Lower leg skin (tissue), 3 donors: ENCODE measurements at regions not wholly inside any gene's neighbourhood (a gene's known extent, or its start where the extent isn't known, plus 50 kb on each side); places are given as distances from the start of the nearest gene placed in this dataset.

Source experiments
- CTCF ChIP-seq, 3 donors: fragments of 450-650 bp; IDR thresholded peaks; one replicate each; pipeline ENCODE4 v1.5.1; 2016; ENCODE audit warnings: antibody characterized with exemption in 3 of 3, mild to moderate bottlenecking in 3 of 3, moderate library complexity in 2 of 3
- POLR2A ChIP-seq, 2 donors: fragments of 450-650 bp; IDR thresholded peaks; one replicate each; pipeline ENCODE4 v1.6.1; 2016 to 2017; ENCODE audit warnings: antibody characterized with exemption in 2 of 2, mild to moderate bottlenecking in 1 of 2, moderate library complexity in 1 of 2

DNA sequence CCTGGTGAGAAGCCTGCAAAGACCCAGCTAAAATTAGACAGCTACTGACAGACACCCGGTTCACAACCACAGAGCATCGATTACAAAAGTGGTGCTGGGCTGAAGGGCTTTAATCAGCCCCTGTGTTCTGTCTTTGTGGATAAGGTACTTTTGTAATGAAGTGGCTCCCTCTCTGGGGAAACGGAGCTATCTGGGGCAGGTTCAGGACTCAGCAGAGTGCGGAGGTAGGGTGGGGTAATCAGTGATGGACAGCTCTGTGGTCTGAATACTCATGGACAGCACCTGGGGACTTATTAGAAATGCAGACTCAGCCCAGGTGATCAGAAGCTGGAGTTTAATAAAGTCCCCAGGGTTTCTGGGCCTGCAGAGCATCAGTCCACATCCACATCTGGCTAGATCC, 152.0 kb downstream of the MATN1 start:
- TF ChIP-seq CTCF (IDR thresholded peaks at IDR 0.05) (no peak), POLR2A (IDR thresholded peaks at IDR 0.05) (no peak)
